GM21737 (cell line): ENCODE measurements at regions not wholly inside any gene's neighbourhood (a gene's known extent, or its start where the extent isn't known, plus 50 kb on each side); places are given as distances from the start of the nearest gene placed in this dataset.
"Not testable (repeated sequence)": the region's sequence is repeated elsewhere in the genome, so short reads cannot be mapped to it uniquely, and the experiment has no call there.

ENCODE experiments used
- ATAC-seq: cut with Tn5 transposase; IDR thresholded peaks from one replicate; pipeline ENCODE4 v1.9.1; 2021; ENCODE audit warnings: mild to moderate bottlenecking, moderate library complexity; ENCODE audit not compliant: unreplicated experiment

DNA sequence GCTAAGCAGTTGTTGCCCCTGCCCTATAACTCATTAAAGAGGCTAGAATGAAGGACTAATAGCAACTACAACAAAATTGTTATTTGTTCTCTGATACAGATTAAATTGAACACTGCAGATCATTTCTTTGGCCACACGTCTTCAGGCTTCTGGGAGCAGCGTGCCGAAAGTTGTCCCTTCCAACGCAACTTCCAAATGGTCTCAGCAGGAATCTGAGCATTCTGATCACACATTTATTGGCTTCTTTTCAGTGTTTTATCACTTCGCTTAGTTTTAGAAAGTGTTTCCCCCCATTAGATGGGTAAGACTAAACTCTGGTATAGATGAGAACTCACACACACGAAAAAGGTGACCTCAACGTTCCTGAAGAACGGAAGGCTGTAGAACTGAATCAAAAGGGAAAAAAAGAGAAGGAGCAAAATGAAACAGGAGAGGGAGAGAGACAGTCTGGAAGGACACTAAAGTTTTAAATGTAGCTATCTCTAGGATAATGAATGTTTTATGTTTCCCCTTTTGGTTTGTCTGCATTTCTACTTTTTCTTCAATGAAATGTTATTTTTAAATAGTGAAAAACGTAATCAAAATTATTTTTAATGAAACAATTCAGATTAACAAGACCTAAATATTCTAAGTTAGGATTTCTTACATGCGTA lies 336.5 kb downstream of the RRAGC start:
- no peak for ATAC-seq

DNA sequence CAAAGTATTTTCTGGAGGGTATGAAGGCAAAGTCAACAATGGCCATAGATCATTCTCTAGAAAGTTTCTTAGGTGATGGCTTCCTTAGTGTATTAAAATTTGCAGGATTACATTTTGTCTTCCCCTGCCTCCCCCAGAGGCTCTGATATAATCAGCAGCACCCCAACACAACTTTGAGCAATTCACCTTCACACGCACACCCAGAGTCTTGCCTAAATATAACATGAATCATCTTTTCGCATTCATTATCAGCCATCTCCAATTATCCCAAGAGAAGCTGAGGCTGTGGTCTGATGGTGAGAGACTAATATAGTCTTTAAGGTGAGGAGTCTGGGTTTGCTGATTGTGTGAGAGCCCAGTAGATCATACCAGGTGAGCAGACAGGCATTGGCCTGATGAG lies 343.0 kb downstream of the RRAGC start:
- ATAC-seq = no peak

DNA sequence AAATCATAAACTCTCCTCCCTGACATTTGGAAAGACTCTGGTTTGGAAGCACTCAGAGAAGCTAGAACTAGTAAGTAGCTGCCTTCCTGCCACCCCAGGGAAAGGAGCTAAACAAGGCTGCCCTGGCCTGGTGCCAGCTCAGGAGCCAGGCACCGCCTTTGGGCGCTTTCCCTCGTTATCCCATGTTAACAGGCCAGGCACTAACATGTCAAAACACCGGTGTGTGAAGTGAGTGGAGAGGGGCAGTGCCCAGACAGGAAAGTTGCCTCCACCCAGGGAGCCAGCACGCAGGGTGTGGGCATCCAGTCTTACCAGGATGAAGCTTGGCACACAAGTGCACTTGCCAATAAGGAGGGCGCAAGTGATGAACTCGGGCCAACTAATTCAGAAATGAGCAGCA lies 346.8 kb downstream of the RRAGC start:
- no peak for ATAC-seq

DNA sequence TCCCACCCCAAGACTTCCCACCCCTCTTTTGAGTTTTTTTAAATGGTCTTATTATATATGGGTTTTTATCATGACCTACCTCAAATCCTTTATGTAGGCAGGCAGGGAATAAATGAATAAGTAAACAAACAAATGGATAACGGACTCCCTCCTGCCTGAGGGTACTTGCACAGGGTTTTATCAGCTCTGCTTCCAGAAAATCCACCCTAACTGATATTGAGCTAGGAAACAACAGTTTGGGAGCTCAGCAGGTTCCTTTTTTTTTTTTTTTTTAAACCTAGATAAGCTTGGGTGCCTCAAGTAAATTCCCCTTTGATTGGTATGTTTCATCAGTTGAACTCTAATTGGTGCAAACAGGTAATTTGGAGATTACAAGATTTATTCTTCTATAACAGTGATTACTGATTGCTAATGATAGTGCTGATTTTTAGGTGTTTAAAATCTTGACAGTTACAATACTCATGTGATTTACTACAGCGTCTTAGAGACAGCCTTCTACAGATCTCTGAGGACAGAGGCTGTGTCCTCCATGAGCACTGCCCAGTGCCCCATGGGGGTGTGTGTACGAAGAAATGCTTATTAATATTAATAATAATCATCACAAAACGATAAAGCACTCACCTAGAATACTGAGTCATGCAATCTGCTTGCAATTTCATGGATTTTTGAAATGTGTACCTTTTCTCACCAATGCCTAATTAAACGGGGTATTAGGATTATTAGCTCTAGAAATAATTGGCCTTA lies 347.4 kb downstream of the RRAGC start:
- no peak for ATAC-seq

DNA sequence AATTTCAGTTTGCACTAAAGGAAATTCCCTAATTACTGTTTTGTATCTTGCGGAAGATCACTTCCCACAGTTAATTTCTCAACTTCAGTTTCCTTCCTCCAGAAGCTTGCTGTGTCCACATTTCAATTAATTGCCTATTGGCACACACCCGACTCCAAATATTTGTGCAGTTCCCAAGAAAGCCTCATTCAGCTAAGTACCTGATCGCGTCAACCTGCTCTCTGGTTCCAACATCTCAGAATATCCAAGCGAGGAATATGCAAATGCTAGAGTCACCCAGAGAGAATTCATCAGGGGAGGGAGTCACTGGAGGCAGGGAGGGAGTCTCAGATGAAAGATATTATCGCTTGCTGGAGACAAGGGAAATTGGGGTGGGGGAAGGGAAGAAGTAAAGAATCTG lies 351.3 kb downstream of the RRAGC start:
- ATAC-seq = no peak

DNA sequence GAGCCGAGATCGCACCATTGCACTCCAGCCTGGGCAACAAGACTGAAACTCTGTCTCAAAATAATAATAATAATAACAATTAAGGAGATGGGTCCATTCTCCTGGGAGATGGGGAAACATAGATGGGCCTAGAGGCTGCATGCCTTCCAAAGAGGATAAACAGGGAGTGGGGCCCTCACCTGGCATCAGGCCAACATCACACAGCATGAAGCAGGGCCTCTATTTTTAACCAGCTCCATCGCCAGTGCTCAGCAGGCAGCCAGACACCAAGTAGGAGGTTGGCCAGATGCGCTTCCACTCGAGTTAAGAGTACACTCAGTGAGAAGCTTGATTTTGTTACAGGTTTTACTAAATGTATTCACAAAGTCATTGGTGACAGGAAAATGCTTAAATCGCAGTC lies 352.0 kb downstream of the RRAGC start:
- no peak for ATAC-seq

DNA sequence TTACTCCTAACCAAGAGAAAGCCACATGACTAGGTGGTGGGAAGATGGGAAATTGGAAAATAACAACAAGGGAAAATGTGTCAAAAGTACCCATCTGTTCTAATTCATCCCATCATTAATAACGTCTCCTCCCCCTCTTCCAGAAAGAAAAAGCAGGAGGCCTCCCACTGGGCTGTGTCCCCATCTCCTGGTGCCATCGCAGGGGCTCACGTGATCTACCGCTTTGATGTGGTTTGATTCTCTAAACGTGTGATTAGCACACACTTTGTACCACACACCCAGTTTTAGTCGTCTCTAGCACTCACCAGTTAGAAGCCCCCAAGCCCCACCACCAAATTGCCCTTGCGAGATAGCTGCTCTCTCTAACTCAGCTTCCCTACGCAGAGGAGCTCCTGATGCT lies 353.6 kb downstream of the RRAGC start:
- no peak for ATAC-seq

DNA sequence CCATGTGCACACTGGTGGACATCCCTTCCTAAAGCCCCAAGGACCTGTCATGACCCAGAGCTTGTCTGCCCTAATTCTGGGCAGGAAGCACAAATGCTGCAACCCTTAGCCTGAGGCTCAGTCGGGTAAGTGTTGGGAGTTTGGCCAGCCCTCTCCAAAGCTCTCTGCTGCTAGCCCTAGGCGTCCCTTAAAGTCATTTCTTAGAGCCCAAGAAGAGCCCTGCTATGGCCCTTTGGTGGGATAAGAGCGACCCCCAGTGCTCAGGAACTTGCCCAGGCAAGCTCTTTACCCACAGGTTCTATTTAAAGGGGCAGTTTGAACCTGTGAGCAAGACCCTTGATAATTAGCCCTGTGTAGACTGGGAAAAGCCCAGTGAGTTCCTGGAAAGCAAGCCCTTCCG lies 356.8 kb downstream of the RRAGC start:
- ATAC-seq = no peak

DNA sequence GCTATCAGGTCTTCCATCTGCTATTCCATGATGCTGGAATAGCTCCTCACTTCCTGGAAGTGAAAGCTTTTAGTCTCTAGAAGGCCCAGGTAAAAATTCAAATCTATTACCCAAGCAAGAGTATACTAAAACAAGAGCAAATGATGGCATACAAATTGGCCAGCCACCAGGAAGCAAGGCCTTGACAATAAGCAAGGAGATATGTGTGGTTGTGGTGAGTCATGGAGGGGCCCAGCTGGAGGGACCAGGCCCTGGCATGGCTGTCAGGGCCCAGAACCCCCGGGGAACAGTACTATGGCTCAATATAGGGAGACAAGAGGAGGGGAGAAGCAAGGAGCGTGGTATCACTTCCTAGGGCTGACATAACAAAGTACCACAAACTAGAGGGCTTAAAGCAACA lies 358.7 kb downstream of the RRAGC start:
- ATAC-seq = no peak

DNA sequence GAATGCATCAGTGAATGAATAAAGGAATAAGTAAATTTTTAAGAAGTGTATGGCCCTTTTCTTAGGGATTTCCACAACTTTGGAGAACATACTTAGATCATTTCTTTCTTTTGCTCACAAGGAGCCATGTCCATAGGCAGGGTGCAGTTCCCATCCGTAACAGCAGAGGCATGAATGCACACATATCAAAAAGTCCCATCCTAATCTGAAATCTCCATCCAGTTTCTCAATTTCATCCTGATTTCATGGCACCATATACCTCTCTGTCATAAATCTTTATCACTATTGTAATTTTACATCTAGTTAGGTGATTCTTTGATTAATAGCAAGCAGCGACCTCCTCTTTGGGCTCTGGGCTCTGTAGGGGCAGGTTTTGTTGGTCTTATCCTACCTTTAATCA lies 359.2 kb downstream of the RRAGC start:
- no peak for ATAC-seq

DNA sequence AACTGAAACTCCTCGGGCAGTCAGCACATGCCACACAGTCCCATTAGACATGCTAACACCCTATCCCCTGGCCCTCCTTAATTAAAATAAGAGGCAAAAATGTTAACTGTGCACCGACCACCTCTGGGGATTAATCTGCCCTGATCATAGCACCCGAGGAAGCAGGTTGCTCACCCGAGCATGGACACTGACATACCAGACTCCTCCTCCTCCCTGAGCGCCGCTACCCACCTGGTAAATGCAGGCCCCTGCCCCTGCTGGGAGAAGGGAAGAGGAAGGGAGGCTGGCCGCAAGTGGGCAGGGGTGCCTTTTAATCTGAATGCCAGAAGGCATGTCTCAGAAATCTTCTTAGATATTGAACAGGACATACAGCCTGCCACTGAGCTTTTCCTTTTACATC lies 360.9 kb downstream of the RRAGC start:
- no peak for ATAC-seq

DNA sequence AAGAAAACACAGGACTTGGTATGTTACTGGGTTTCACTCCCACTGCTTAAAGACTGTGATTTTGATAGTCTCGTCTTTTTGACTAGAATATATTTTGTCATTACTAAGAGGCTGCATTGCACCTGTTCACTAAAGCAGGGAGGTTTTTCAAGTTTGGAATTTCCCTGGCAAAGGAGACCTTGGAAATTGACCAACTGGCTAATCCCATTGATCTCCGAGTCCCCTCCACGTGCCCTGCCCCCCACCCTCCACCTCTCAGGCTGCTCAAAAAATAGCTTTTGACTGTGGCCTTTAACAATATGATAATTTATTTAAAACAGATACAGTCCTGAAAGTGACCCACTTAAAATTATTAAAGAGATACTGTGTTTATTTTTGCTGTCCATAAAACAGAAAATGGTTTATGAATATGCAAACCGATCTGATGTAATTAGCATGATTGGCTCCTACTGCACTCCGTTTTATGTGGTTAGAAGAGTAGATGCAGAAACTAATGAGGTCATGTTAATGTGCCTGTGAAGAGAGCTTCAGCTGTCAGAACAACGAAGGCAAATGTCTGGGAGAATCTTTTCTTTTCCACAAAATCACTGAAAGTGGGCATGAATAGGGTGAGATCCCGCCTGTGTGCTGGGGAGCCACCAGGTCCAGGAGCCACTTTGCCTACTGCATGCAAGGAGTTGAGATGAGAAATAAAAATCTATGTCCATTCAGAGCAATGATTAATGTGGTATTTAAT lies 361.5 kb downstream of the RRAGC start:
- no peak for ATAC-seq

DNA sequence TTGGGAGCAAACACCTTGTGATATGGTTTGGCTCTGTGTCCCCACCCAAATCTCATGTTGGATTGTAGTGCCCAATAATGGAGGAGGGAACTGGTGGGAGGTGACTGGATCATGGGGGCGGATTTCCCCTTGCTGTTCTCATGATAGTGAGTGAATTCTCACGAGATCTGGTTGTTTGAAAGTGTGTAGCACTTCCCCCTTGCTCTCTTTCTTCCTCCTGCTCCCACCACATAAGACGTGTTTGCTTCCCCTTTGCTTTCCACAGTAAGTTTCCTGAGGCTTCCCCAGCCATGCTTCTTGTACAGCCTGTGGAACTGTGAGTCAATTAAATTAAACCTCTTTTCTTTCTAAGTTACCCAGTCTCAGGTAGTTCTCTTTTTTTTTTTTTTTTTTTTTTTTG lies 366.3 kb downstream of the RRAGC start:
- ATAC-seq = not testable (repeated sequence)

DNA sequence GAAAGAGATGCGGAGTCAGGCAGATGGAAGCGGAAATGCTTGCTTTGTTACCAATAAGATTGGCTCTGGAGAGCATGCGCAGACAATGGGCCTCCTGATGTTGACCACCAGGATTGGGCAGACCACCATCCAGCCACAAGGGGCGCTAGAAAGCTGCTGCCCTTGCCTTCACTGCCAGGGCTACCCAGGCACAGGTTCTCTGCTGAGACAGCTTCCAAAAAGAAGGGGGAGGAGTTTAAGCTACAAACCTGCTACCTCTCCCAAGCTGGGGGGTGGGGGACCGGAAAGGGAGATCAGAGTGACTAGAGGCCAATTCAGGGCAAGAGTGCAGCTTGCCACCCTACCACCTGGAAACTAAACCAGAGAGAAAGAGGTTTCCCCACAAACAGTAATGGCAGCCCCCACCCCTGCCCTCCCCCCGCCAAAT lies 369.7 kb downstream of the RRAGC start:
- no peak for ATAC-seq

DNA sequence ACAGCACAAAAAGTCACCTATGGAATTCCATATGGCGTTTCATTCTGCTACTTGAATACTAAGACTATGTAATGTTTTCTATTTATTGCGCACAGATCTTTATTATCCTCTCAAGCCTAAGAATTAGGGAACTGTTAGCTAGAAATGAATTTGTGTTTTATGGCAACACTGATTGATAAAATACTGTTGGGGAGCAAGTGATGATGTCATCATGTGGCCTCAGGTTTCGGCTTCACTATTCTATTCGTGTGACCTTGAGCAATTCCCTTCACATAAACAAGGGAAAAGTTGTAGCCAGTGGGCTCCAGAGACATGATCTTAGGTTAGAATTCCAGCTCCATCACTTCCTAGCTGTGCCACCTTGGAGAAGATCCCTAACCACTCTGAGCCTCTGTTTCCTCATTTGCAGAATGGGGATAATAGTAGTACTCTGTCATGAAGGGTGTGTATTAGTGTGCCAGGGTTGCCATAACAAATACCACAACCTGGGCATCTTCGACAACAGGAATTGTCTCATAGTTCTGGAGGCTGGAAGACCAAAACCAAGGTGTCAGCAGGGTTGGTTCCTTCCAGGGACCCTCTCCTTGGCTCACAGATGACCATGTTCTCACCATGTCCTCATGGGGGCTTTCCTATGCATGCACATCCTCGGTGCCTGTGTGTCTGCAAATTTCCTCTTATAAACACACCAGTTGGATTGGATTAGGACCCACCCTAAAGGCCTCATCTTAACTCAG lies 371.2 kb downstream of the RRAGC start:
- no peak for ATAC-seq

DNA sequence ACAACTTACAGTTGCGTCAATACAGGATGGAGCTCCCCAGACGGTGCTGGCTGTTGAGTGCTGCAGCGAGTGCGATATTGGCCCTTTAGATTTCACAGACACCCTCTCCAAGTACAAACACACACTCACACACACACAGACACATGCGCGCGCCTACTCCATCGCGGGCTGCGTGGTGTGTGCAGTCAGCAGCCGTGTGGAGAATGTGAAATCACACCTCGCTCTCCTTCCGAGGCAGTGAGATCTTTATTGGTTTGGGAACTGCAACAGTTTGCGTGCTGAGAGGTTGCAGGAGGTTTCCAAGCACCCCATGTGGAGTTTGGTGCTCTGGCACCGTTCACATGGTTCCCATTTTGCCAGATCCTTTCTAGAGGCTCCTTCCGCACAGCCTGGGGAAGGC lies 372.2 kb downstream of the RRAGC start:
- ATAC-seq = no peak

DNA sequence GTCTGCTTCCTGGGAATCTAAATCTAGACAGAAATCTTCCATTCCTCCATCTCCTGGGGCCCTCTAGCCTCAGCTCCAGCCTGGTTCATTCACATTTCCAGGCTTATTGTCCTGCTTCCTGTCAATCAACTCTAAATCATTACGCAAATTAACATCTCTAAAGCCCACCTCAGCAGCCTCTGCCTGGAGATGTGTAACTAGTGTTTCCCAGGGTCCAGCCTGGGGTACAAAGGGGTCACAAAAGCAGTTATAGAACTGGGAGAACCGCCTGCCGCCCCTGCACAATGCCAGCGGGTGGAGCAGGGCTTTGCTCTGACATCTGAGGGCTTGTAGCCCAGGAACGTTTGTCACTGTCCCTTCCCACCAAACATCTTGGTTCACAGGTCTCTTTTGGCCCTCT lies 373.5 kb downstream of the RRAGC start:
- ATAC-seq = no peak

DNA sequence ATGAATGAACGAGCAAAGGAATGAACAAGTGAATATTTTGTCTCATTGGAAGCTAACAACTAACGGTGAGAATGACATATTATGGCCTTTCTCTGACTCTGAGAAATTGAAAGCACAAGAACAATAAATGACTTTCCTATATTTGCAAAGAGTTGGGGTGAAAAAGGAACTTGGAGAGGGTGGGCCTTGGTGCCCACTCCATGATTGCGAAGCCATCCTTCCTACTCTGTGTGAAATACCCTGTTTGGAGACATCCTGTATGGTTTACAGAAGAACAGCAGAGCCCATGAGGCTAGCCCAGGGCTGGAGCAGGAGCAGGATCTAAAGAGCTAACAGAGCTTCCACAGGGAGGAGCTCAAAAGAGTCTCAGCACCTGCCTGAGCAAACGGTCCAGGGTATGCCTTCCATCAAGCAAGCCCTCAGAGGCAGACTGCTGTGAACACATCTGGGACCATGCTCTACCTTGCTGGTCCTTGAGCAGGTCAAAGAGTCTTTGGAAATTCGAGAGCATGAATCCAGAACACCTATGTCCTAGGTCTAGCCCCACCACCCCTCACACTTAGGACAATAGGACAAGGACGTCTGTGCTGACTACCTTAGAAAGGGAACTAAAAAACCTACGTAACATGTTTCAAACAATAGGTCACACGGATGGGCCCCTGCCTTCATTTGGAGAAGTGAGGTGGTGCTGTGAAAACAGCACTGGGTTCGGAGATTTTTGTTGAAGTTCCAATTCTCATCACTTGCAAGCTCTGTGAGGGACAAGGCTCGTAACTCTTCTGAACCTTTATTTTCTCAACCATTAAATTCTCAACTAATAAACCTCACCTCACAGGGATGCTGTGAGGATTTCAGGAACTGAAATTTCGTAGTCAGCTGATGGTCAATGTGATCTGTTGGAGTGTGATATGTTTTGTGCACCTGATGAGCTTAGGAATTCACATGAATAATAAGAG lies 377.4 kb downstream of the RRAGC start:
- ATAC-seq = no peak

DNA sequence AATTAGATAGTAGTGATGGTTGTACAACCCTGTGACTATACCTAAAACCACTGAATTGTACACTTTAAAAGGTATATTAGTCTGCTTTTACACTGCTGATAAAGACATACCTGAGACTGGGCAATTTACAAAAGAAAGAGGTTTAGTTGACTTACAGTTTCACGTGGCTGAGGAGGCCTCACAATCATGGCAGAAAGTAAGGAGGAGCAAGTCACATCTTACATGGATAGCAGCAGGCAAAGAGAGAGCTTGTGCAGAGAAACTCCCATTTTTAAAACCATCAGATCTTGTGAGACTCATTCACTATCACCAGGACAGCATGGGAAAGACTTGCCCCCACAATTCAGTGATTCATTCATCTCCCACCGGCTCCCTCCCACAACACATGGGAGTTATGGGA lies 379.9 kb downstream of the RRAGC start:
- ATAC-seq = not testable (repeated sequence)

DNA sequence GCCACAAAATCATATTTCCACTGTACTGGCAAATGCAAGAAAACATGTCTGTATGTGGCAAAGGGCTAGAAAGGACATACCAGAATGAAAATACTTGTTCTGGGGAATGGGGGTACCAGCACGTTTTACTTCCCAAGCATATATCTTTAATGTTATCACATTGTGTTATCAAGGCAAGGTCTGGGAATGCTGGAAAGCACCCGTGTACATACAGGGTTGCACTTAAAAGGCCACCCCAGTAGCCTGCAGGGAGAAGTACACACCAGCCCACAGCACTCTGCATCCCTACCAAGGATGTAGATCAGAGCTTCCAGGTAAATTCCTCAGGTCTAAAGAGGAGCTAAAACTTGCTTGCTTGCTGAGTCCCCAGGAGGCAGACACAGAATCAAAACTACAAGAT lies 381.8 kb downstream of the RRAGC start:
- no peak for ATAC-seq
